GM19328 (cell line): ENCODE measurements at regions not wholly inside any gene's neighbourhood (a gene's known extent, or its start where the extent isn't known, plus 50 kb on each side); places are given as distances from the start of the nearest gene placed in this dataset.
A peak's percentile ranks its signal among the peaks of the same experiment; 100 is the strongest.

Experiments used
- ATAC-seq: cut with Tn5 transposase; IDR thresholded peaks from one replicate; pipeline ENCODE4 v1.9.1; 2021; ENCODE audit warnings: mild to moderate bottlenecking, moderate library complexity; ENCODE audit not compliant: unreplicated experiment

GRCh38 chr4:136935871-136936270 lies 596.4 kb downstream of the PCDH18 start:
- ATAC-seq = no peak

GRCh38 chr4:136935305-136935704 lies 597.0 kb downstream of the PCDH18 start:
- ATAC-seq = no peak

GRCh38 chr4:136934601-136935000 lies 597.7 kb downstream of the PCDH18 start:
- ATAC-seq = no peak

DNA sequence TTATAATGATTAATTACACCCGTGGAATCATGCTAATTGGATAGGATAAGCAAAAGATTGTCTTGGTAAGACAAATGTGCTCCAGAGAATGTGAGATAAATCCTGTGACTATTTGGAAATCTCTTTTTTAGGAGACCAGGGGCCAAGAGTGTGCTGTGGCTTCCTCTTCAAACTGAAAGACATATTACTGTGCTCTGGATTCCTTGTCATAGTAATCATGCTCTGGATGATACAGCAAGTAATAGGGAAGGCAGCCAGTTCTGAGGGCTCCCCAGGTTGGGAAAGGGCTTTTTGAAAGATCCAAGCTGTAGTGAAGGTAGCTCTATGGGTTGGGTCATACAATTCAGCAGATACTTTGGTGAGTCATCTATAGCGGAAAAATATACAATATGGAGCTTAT lies 600.5 kb downstream of the PCDH18 start:
- ATAC-seq = no peak

DNA sequence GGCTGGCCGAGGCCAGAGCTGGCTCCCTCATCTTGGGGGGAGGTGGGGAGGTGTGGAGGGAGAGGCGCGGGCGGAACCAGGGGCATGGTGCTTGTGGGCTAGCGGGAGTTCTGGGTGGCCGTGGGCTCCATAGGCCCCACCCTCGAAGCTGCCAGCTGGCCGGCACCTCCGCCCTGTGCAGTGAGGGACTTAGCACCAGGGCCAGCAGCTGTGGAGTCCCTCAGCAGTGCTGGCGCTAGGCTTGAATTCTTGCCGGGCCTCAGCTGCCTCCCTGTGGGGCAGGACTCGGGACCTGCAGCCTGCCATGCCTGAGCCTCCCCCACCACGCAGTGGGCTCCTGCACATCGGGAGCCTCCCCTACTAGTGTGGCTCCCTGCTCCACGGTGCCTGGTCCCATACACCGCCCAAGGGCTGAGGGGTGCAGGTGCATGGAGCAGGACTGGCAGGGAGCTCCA lies 603.3 kb downstream of the PCDH18 start:
- ATAC-seq = no peak

- no peak for ATAC-seq
These were observed 605.1 kb downstream of the PCDH18 start for GRCh38 chr4:136927172-136927571.

GRCh38 chr4:136925203-136925602 lies 607.1 kb downstream of the PCDH18 start:
- no peak for ATAC-seq

DNA sequence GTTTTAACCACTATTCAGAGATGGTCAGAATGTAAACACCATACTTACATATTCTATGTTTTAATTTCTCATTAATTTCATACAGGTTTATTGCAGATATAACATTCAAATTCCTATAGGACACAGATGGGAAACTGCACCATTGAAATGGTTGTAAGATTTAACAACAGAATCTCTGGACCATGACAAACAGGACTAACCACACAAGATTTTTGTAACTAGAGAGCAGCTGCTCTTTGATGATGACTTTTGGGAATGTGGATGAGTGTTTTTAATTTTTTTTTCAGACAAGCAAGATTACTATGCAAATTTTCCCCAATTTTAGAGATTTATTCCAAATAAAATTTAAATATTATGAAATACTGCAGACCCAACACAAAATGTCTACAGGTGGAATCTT lies 610.2 kb downstream of the PCDH18 start:
- ATAC-seq = no peak

DNA sequence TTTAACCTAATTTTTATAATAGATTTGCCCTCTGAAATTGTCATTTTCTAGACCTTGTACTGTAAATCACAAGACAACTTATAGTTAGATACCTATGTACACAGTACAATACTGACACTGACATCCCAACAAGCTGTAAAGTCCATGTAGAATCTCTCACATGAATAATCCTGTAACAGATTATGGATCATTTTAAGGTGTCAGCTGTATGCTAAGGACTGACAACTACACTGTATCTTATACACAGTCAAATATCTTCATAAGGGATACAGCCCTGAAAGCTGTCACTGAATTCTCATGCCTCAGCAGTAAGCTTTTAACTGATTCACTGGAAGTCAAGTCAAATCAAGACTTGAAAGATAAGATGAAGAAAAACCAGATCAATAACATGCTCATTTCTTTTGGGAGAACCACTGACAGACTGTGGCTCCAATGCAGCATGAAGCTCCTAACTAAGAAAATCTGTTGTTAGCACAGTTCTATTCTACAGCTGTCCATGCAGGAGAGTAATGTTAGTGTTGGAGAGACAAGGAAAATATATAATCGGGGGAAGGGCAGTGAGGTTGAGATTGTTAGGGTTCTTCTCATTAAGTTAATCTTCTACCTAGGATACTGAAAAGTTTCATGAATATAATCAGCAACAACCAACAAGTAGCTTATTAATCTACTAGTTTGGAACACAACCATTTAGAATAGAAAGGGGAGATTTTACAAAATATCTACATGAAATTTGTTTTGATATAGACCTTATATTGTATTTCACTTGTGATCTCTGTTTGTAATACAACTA lies 612.0 kb downstream of the PCDH18 start:
- no peak for ATAC-seq

GRCh38 chr4:136918772-136919171 lies 613.5 kb downstream of the PCDH18 start:
- no peak for ATAC-seq

GRCh38 chr4:136917312-136918110 lies 614.8 kb downstream of the PCDH18 start:
- ATAC-seq = no peak

DNA sequence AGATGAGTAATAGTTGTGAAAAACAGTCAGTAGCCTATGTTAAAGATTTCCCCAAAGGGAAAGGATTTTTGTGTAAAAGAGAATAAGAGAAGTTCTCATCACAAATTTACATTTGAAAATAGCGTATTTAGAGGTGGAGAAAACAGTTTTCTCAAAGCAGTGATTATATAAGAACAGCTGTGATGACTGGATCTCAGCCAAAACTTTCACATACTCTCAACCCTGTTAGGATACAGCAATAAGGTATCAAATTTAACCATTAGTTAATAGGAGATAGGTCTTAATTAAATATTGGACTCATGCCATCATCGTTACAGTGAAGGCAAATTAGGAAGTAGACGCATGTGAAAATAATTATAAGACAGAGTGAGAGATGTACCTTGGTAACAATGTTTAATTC lies 622.7 kb downstream of the PCDH18 start:
- ATAC-seq = no peak

GRCh38 chr4:136908122-136908521 lies 624.2 kb downstream of the PCDH18 start:
- no peak for ATAC-seq

DNA sequence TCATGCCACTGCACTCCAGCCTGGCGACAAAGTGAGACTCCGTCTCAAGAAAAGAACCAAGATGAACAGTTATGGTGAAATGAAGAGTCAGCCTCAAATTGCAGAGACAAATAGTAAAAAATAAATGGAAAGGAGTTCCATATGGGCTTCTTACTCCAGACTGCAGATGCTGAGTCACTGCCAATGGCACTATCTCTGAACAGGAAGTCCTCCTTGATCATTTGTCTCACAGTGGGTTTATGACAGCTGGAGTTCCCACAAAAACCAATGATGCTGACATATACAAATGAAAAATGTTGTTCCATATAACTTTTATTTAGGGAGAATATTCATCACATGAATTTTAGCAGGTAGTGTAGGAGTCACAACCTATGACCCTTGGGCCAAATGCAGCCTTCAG lies 631.6 kb downstream of the PCDH18 start:
- ATAC-seq = no peak

- no peak for ATAC-seq
These were observed 633.6 kb downstream of the PCDH18 start for GRCh38 chr4:136898590-136899248.

- ATAC-seq = no peak
These were observed 638.7 kb downstream of the PCDH18 start for GRCh38 chr4:136893573-136893972.

DNA sequence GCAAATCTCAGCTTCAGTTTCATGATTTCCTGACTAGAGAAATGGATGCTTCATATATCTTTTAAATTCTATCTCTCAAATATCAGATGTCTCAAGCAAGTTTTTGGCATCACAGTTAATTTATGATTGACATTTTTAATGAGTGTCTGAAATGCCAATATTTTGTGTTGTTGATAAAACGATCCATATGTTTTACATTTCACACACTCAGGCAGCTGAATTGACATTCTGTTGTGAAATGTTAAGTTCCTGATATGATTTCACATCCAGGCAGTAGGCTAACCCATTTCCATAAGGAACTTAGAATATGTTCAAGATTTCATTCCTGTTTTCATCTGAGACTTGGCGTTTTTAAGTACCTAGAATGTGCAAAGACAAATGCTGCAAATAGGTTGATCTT lies 650.6 kb downstream of the PCDH18 start:
- no peak for ATAC-seq

DNA sequence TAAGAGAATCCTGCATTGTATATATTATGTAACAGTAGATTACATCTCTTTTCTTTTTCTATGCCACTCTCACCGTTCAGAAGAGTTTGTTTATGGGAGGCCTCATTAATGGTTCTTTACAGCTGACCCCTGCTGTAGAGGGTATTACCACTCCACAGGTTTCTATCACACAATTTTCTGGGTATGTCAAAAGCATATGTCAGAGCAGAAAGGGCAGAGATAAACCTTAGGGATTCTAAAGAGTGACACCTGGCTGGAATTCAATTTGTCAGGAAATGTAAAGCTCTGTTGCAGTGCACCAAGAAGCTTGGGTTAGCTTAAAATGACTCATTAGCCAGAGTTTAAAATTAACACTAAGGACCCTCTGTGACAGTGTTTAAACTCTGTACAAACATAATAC lies 658.7 kb downstream of the PCDH18 start:
- no peak for ATAC-seq

- no peak for ATAC-seq
These were observed 664.8 kb downstream of the PCDH18 start for GRCh38 chr4:136867465-136867864.

DNA sequence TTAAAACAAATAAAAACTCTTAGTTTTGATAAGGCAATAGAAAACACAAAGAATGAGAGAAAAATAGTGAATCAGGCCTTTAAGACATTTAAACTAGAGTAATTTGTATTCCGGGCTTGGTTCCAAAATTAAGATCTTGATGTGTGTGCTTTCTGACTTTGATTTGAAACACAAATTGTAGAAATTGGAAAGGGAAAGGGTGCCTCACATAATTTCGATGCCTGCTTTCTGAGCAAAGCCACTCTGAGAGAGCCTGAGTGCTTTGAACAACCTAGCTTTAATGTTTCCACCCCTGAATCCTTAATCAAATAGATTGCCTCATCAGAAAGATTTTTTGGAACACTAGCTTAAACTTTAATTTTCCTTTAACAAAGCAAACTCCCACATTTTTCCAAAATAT lies 666.8 kb downstream of the PCDH18 start:
- no peak for ATAC-seq

DNA sequence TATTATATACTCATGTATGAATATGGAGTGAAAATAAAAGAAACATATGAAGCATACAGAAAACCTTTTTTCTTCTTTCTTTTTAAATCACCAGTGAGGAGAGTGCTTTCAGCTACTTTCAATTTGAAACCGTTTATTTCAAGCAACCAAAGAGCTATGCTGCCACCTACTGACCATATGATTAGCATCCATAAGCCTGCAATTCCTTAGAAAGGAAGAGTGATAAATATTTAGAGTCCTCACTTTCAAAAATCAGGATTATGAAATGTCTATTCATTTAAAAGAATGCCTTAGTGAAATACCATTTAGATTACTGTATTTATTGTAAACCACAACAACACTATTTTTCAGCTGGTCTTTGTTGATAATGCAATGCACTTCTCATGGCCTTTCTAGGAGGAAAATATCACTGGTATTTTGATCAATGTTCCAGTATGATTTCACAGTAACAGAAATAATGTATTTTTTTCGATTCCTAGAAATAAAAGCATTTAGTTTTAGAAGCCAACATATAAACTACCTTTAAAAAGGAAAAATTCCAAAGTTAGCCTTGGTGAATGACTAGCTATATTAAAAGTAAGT lies 667.6 kb downstream of the PCDH18 start:
- peak; percentile 87 for ATAC-seq
